H9 (cell line): ENCODE measurements at regions not wholly inside any gene's neighbourhood (a gene's known extent, or its start where the extent isn't known, plus 50 kb on each side); places are given as distances from the start of the nearest gene placed in this dataset.

ENCODE experiments used
- DNase-seq: peaks from one replicate; pipeline ENCODE4 v3.0.0-alpha.2; 2017
- H2AFZ ChIP-seq: one replicate; pipeline ENCODE4 v1.6.1; 2013; ENCODE audit warnings: mild to moderate bottlenecking, low read length, control low read depth, moderate library complexity
- H2AK5ac ChIP-seq: 2 replicates; pipeline ENCODE4 v1.6.1; 2013; ENCODE audit warnings: low read length, control low read depth, mixed read lengths; ENCODE audit not compliant: insufficient read length
- H2BK120ac ChIP-seq: one replicate; pipeline ENCODE4 v1.6.1; 2013; ENCODE audit warnings: low read depth, mild to moderate bottlenecking, low read length, control low read depth, inconsistent platforms; ENCODE audit not compliant: poor library complexity, severe bottlenecking
- H2BK12ac ChIP-seq: 2 replicates; pipeline ENCODE4 v1.6.1; 2013; ENCODE audit warnings: low read length, control low read depth, mixed read lengths, low read depth; ENCODE audit not compliant: insufficient read length
- H2BK15ac ChIP-seq: 2 replicates; pipeline ENCODE4 v1.6.1; 2013; ENCODE audit warnings: low read depth, low read length, control low read depth
- H2BK20ac ChIP-seq: one replicate; pipeline ENCODE4 v1.6.1; 2013; ENCODE audit warnings: low read depth, mild to moderate bottlenecking, low read length, control low read depth, inconsistent platforms; ENCODE audit not compliant: poor library complexity, severe bottlenecking
- H2BK5ac ChIP-seq: 2 replicates; pipeline ENCODE4 v1.6.1; 2013; ENCODE audit warnings: low read length, control low read depth, mixed read lengths; ENCODE audit not compliant: insufficient read length
- H3K14ac ChIP-seq: 2 replicates; pipeline ENCODE4 v1.6.1; 2013; ENCODE audit warnings: low read length, control low read depth; ENCODE audit not compliant: insufficient read depth
- H3K18ac ChIP-seq: 2 replicates; pipeline ENCODE4 v1.6.1; 2013; ENCODE audit warnings: low read depth, mild to moderate bottlenecking, mixed read lengths, low read length, control low read depth; ENCODE audit not compliant: insufficient read length
- H3K23ac ChIP-seq: 2 replicates; pipeline ENCODE4 v1.6.1; 2013; ENCODE audit warnings: low read length, control low read depth, mixed read lengths, low read depth; ENCODE audit not compliant: insufficient read length
- H3K23me2 ChIP-seq: 2 replicates; pipeline ENCODE4 v1.6.1; 2013; ENCODE audit warnings: low read depth, mild to moderate bottlenecking, mixed read lengths, low read length, control low read depth; ENCODE audit not compliant: insufficient read length, poor library complexity, severe bottlenecking
- H3K27ac ChIP-seq: 2 replicates; pipeline ENCODE4 v1.5.1; 2013; ENCODE audit warnings: low read length, control low read depth, mixed read lengths, low read depth; ENCODE audit not compliant: insufficient read length
- H3K27me3 ChIP-seq: 2 replicates; pipeline ENCODE4 v1.6.1; 2013; ENCODE audit warnings: low read length, control low read depth, inconsistent platforms; ENCODE audit not compliant: insufficient read depth
- H3K4ac ChIP-seq: 2 replicates; pipeline ENCODE4 v1.6.1; 2013; ENCODE audit warnings: low read depth, mild to moderate bottlenecking, control low read depth, inconsistent platforms, low read length, moderate library complexity
- H3K4me1 ChIP-seq: 2 replicates; pipeline ENCODE4 v1.6.1; 2013; ENCODE audit warnings: low read length, control low read depth, inconsistent platforms; ENCODE audit not compliant: insufficient read depth
- H3K4me2 ChIP-seq: 2 replicates; pipeline ENCODE4 v1.6.1; 2013; ENCODE audit warnings: low read length, control low read depth, mixed read lengths; ENCODE audit not compliant: insufficient read length, insufficient read depth
- H3K56ac ChIP-seq: 2 replicates; pipeline ENCODE4 v1.6.1; 2013; ENCODE audit warnings: low read depth, mild to moderate bottlenecking, mixed read lengths, low read length, control low read depth; ENCODE audit not compliant: insufficient read length
- H3K79me1 ChIP-seq: 2 replicates; pipeline ENCODE4 v1.6.1; 2013; ENCODE audit warnings: low read depth, mild to moderate bottlenecking, moderate library complexity, low read length, control low read depth, inconsistent platforms; ENCODE audit not compliant: insufficient read depth, poor library complexity, severe bottlenecking
- H3K79me2 ChIP-seq: 2 replicates; pipeline ENCODE4 v1.6.1; 2013; ENCODE audit warnings: low read length, control low read depth, inconsistent platforms; ENCODE audit not compliant: insufficient read depth
- H3K9ac ChIP-seq: 2 replicates; pipeline ENCODE4 v1.6.1; 2013; ENCODE audit warnings: low read length, control low read depth, mixed read lengths; ENCODE audit not compliant: insufficient read length; ENCODE audit errors: extremely low read depth
- H3K9me3 ChIP-seq: one replicate; pipeline ENCODE4 v1.6.1; 2013; ENCODE audit warnings: low read depth, low read length, inconsistent platforms; ENCODE audit not compliant: control insufficient read depth
- H3T11ph ChIP-seq: one replicate; pipeline ENCODE4 v1.6.1; 2013; ENCODE audit warnings: mild to moderate bottlenecking, low read length, control low read depth, inconsistent platforms
- H4K20me1 ChIP-seq: one replicate; pipeline ENCODE4 v1.6.1; 2013; ENCODE audit not compliant: control insufficient read depth, insufficient read length, insufficient read depth
- H4K5ac ChIP-seq: 2 replicates; pipeline ENCODE4 v1.6.1; 2013; ENCODE audit warnings: low read depth, mild to moderate bottlenecking, mixed read lengths, low read length, control low read depth; ENCODE audit not compliant: insufficient read length
- H4K8ac ChIP-seq: replicated peaks from 2 replicates; pipeline ENCODE4 v1.6.1; 2013; ENCODE audit warnings: low read length, control low read depth, mixed read lengths, low read depth; ENCODE audit not compliant: insufficient read length
- H4K91ac ChIP-seq: 2 replicates; pipeline ENCODE4 v1.6.1; 2013; ENCODE audit warnings: low read depth, mild to moderate bottlenecking, moderate library complexity, mixed read lengths, low read length, control low read depth; ENCODE audit not compliant: insufficient read length
- H3K27ac Mint-ChIP-seq, 3 experiments: 2 replicates in 2 of 3; 3 replicates in 1 of 3; pipeline ENCODE4 v1.8.0; 2020 to 2021; ENCODE audit warnings: mixed read lengths in 3 of 3, mild to moderate bottlenecking in 1 of 3, moderate library complexity in 1 of 3
- H3K27me3 Mint-ChIP-seq: 2 replicates; pipeline ENCODE4 v1.8.0; 2021; ENCODE audit warnings: low read depth, mild to moderate bottlenecking, moderate library complexity, mixed read lengths
- H3K36me3 Mint-ChIP-seq, 3 experiments: 2 replicates in 2 of 3; 3 replicates in 1 of 3; pipeline ENCODE4 v1.8.0; 2020 to 2021; ENCODE audit warnings: low read depth in 3 of 3, mixed read lengths in 3 of 3; ENCODE audit not compliant: insufficient read depth in 1 of 3
- H3K4me1 Mint-ChIP-seq, 2 experiments: 2 replicates each; pipeline ENCODE4 v1.8.0; 2020; ENCODE audit warnings: mixed read lengths in 2 of 2
- H3K4me3 Mint-ChIP-seq, 2 experiments: 2 replicates in 1 of 2; 3 replicates in 1 of 2; pipeline ENCODE4 v1.8.0; 2020 to 2021; ENCODE audit warnings: mild to moderate bottlenecking in 2 of 2, mixed read lengths in 2 of 2, moderate library complexity in 1 of 2
- H3K9me3 Mint-ChIP-seq, 2 experiments: 2 replicates in 1 of 2; 3 replicates in 1 of 2; pipeline ENCODE4 v1.8.0; 2020; ENCODE audit warnings: mild to moderate bottlenecking in 2 of 2, mixed read lengths in 2 of 2, moderate library complexity in 1 of 2
- CTCF ChIP-seq: fragments of 200-600 bp; sonication (generic); conservative IDR thresholded peaks from 3 replicates; pipeline ENCODE4 v1.8.0; 2021; ENCODE audit warnings: antibody characterized with exemption, mild to moderate bottlenecking
- whole genome bisulfite sequencing: extraction: QIAGEN DNeasy Blood & Tissue Kit; methylation state at CpG from one replicate; pipeline ENCODE4 v1.1.7; 2013; ENCODE audit warnings: missing lambda C conversion rate, low lambda C conversion rate, mixed read lengths; ENCODE audit not compliant: insufficient read length; ENCODE audit errors: extremely low coverage; 5-methylcytosine and 5-hydroxymethylcytosine counted together

- no peak overlapping the region for H3K4me3 Mint-ChIP-seq
- H3K4me1 Mint-ChIP-seq: no peaks in the 10 kb centered on the region
- Histone ChIP-seq H4K5ac (no peak overlapping the region), H3K79me2 (no peaks in the 10 kb centered on the region), H4K91ac (no peak overlapping the region), H4K20me1 (no peaks in the 10 kb centered on the region), H3T11ph (no peak overlapping the region), H3K4me2 (no peak overlapping the region), H2BK5ac (no peak overlapping the region), H3K9me3 (no peaks in the 10 kb centered on the region), H3K56ac (no peak overlapping the region), H3K18ac (no peak overlapping the region), H3K27me3 (no peaks in the 10 kb centered on the region), H4K8ac (no peak overlapping the region), H3K23me2 (no peaks in the 10 kb centered on the region), H2AFZ (no peak overlapping the region), H3K23ac (no peak overlapping the region), H3K9ac (no peak overlapping the region), H3K79me1 (no peaks in the 10 kb centered on the region), H2AK5ac (no peak overlapping the region), H3K4me1 (no peaks in the 10 kb centered on the region), H2BK120ac (no peak overlapping the region), H2BK15ac (no peak overlapping the region), H2BK20ac (no peak overlapping the region), H3K4ac (no peak overlapping the region), H3K27ac (no peak overlapping the region), H3K14ac (no peak overlapping the region), H2BK12ac (no peak overlapping the region)
- H3K27ac Mint-ChIP-seq: no peak overlapping the region
- H3K9me3 Mint-ChIP-seq: no peaks in the 10 kb centered on the region
- WGBS: no CpG with 5 or more reads among the region's 2 CpGs
- DNase-seq: no peak
- H3K36me3 Mint-ChIP-seq: no peaks in the 10 kb centered on the region
- H3K27me3 Mint-ChIP-seq: no peaks in the 10 kb centered on the region
- no peak for TF ChIP-seq CTCF
Measured at GRCh38 chr4:141463678-141464077, 172.7 kb upstream of the IL15 start.
